Superior temporal gyrus (tissue), 1 donor: ENCODE measurements at regions not wholly inside any gene's neighbourhood (a gene's known extent, or its start where the extent isn't known, plus 50 kb on each side); places are given as distances from the start of the nearest gene placed in this dataset.
"Not testable (repeated sequence)": the region's sequence is repeated elsewhere in the genome, so short reads cannot be mapped to it uniquely, and the experiment has no call there.

ENCODE experiments used
- DNase-seq: peaks from one replicate; pipeline ENCODE4 v3.0.0-alpha.2; 2016; ENCODE audit errors: extremely low spot score

GRCh38 chr14:51578853-51579252, 72.9 kb upstream of the FRMD6 start:
- no peak for DNase-seq

GRCh38 chr14:51581017-51581881, 70.5 kb upstream of the FRMD6 start:
- DNase-seq, result no peak

GRCh38 chr14:51582437-51582836, 69.3 kb upstream of the FRMD6 start:
- DNase-seq, result no peak

GRCh38 chr14:51585055-51585454, 66.7 kb upstream of the FRMD6 start:
- DNase-seq, result no peak

- DNase-seq, result no peak
Measured at GRCh38 chr14:51592836-51593235, 58.9 kb upstream of the FRMD6 start.

- DNase-seq, result no peak
Measured at GRCh38 chr14:51593397-51593796, 58.3 kb upstream of the FRMD6 start.

- no peak for DNase-seq
Measured at GRCh38 chr14:51595881-51596455, 55.7 kb upstream of the FRMD6 start.

- no peak for DNase-seq
Measured at GRCh38 chr14:51596488-51597117, 55.1 kb upstream of the FRMD6 start.

- DNase-seq, result no peak
Measured at GRCh38 chr14:51597261-51598001, 54.3 kb upstream of the FRMD6 start.

GRCh38 chr14:51598924-51599600, 52.6 kb upstream of the FRMD6 start:
- not testable (repeated sequence) for DNase-seq

GRCh38 chr14:51600658-51601057, 51.1 kb upstream of the FRMD6 start:
- no peak for DNase-seq
